HL-60 (cell line): ENCODE measurements at regions not wholly inside any gene's neighbourhood (a gene's known extent, or its start where the extent isn't known, plus 50 kb on each side); places are given as distances from the start of the nearest gene placed in this dataset.

ENCODE experiments used
- CTCF ChIP-seq: IDR thresholded peaks from one replicate; pipeline ENCODE4 v1.5.1; 2011; ENCODE audit warnings: low read length, control low read depth, inconsistent platforms; ENCODE audit not compliant: insufficient read depth
- GABPA ChIP-seq: IDR thresholded peaks from 2 replicates; pipeline ENCODE4 v1.6.1; 2012; ENCODE audit warnings: low read depth
- POLR2AphosphoS5 ChIP-seq: IDR thresholded peaks from 2 replicates; pipeline ENCODE4 v1.6.1; 2012; ENCODE audit warnings: low read depth
- REST ChIP-seq: IDR thresholded peaks from 2 replicates; pipeline ENCODE4 v1.6.1; 2012; ENCODE audit warnings: low read depth; ENCODE audit not compliant: insufficient replicate concordance
- SPI1 ChIP-seq: IDR thresholded peaks from 2 replicates; pipeline ENCODE4 v1.6.1; 2012; ENCODE audit warnings: low read depth, mild to moderate bottlenecking, borderline replicate concordance

- no peak for TF ChIP-seq CTCF
- TF ChIP-seq POLR2AphosphoS5: no peak
- no peak for TF ChIP-seq REST
- no peak for TF ChIP-seq GABPA
- TF ChIP-seq SPI1: no peak
These were observed 144.7 kb upstream of the KLF12 start for GRCh38 chr13:74278901-74279300.
